A549 (cell line): ENCODE measurements at regions not wholly inside any gene's neighbourhood (a gene's known extent, or its start where the extent isn't known, plus 50 kb on each side); places are given as distances from the start of the nearest gene placed in this dataset.

Source experiments
- ATAC-seq, 2 experiments: fragments of 200-7000 bp in 1 of 2; fragments of >200 bp in 1 of 2; cut with Nextera tagmentation in 1 of 2; cut with Tn5 transposase in 1 of 2; 3 replicates each; pipeline versions ENCODE4 v1.8.0 to v1.9.1; 2018 to 2020; ENCODE audit warnings: mild to moderate bottlenecking in 1 of 2, moderate library complexity in 1 of 2
- CTCF ChIA-PET: fragments of 300-600 bp; sonication (Branson Sonifier 250); formaldehyde crosslinking; extraction: SDS; loops from one replicate; lab custom pipeline; 2021; ENCODE audit warnings: antibody characterized with exemption, inconsistent platforms; lab: Yijun Ruan, JAX
- POLR2A ChIA-PET: fragments of 350-600 bp; formaldehyde crosslinking; extraction: SDS; loops from one replicate; lab custom pipeline; 2021; ENCODE audit warnings: antibody characterized with exemption, inconsistent platforms; lab: Yijun Ruan, JAX
- DNase-seq, 2 experiments: peaks; one replicate each; pipeline versions ENCODE4 v3.0.0 to v3.0.0-alpha.2; 2011 to 2016; ENCODE audit warnings: low read depth in 1 of 2, low spot score in 1 of 2
- FAIRE-seq: peaks from 2 replicates; lab custom pipeline; 2011; peaks lifted over from hg19 to GRCh38; lab: Jason Lieb, UNC
- H3K27ac ChIP-seq, 2 experiments: fragments of >200 bp; sonication (Bioruptor Twin); formaldehyde crosslinking; 3 replicates each; pipeline ENCODE4 v1.5.1; 2016 to 2017
- H3K4me1 ChIP-seq: fragments of >200 bp; sonication (Bioruptor Twin); formaldehyde crosslinking; 3 replicates; pipeline ENCODE4 v1.6.1; 2016
- H3K4me2 ChIP-seq: fragments of >200 bp; sonication (Bioruptor Twin); formaldehyde crosslinking; 3 replicates; pipeline ENCODE4 v1.6.1; 2016
- H3K4me3 ChIP-seq: fragments of >200 bp; sonication (Bioruptor Twin); formaldehyde crosslinking; 3 replicates; pipeline ENCODE4 v1.5.1; 2016
- H3K9me3 ChIP-seq: fragments of >200 bp; sonication (Bioruptor Twin); formaldehyde crosslinking; 3 replicates; pipeline ENCODE4 v1.6.1; 2016
- BHLHE40 ChIP-seq: IDR thresholded peaks from 2 replicates; pipeline ENCODE4 v1.6.1; 2012; ENCODE audit warnings: low read depth, low read length, inconsistent platforms
- CBX2 ChIP-seq: fragments of 200-600 bp; sonication (generic); IDR thresholded peaks from 2 replicates; pipeline ENCODE4 v1.6.1; 2016; ENCODE audit warnings: low read depth, mild to moderate bottlenecking, borderline replicate concordance
- EHMT2 ChIP-seq: fragments of 200-600 bp; sonication (generic); IDR thresholded peaks from 2 replicates; pipeline ENCODE4 v1.6.1; 2016; ENCODE audit warnings: antibody characterized with exemption, low read depth, mild to moderate bottlenecking, moderate library complexity
- EP300 ChIP-seq, 2 experiments: fragments of >200 bp; sonication (Bioruptor Twin); formaldehyde crosslinking; IDR thresholded peaks; 2 replicates in 1 of 2; 3 replicates in 1 of 2; pipeline ENCODE4 v1.6.1; 2016 to 2017
- ESRRA ChIP-seq: fragments of 150-350 bp; IDR thresholded peaks from 2 replicates; pipeline ENCODE4 v1.6.1; 2014; ENCODE audit warnings: mild to moderate bottlenecking, low read length, borderline replicate concordance
- HES2 ChIP-seq: fragments of >200 bp; sonication (Bioruptor Twin); formaldehyde crosslinking; IDR thresholded peaks from 2 replicates; pipeline ENCODE4 v1.6.1; 2016
- HOXA7 ChIP-seq: fragments of 250-450 bp; sonication (Bioruptor Pico); IDR thresholded peaks from 2 replicates; pipeline ENCODE4 v1.5.0; 2020; ENCODE audit warnings: mild to moderate bottlenecking, moderate library complexity
- HOXB13 ChIP-seq: fragments of 250-450 bp; sonication (Bioruptor Pico); IDR thresholded peaks from 2 replicates; pipeline ENCODE4 v1.5.0; 2020; ENCODE audit warnings: low read depth, mild to moderate bottlenecking, moderate library complexity
- KDM1A ChIP-seq: fragments of 200-600 bp; sonication (generic); IDR thresholded peaks from 2 replicates; pipeline ENCODE4 v1.6.1; 2016; ENCODE audit warnings: low read depth, mild to moderate bottlenecking
- MAZ ChIP-seq: fragments of 150-350 bp; IDR thresholded peaks from 2 replicates; pipeline ENCODE4 v1.6.1; 2014; ENCODE audit warnings: antibody characterized with exemption, low read depth, low read length, borderline replicate concordance
- PHF8 ChIP-seq: fragments of 200-600 bp; sonication (generic); IDR thresholded peaks from 2 replicates; pipeline ENCODE4 v1.6.1; 2016; ENCODE audit warnings: low read depth, mild to moderate bottlenecking, antibody characterized with exemption, moderate library complexity, borderline replicate concordance
- POLR2A ChIP-seq: IDR thresholded peaks from 2 replicates; pipeline ENCODE4 v1.6.1; 2012; ENCODE audit warnings: mild to moderate bottlenecking, low read length
- RCOR1 ChIP-seq: fragments of 150-350 bp; IDR thresholded peaks from 2 replicates; pipeline ENCODE4 v1.6.1; 2014; ENCODE audit warnings: antibody characterized with exemption, low read length, low read depth
- REST ChIP-seq: fragments of 200-600 bp; sonication (generic); IDR thresholded peaks from 2 replicates; pipeline ENCODE4 v1.6.1; 2016; ENCODE audit warnings: antibody characterized with exemption, mild to moderate bottlenecking, moderate library complexity
- SMC3 ChIP-seq: fragments of >200 bp; sonication (Bioruptor Twin); formaldehyde crosslinking; IDR thresholded peaks from 3 replicates; pipeline ENCODE4 v1.6.1; 2018; ENCODE audit warnings: inconsistent platforms
- ZSCAN20 ChIP-seq: fragments of 250-450 bp; sonication (Bioruptor Pico); IDR thresholded peaks from 2 replicates; pipeline ENCODE4 v1.8.0; 2022; ENCODE audit warnings: mild to moderate bottlenecking, moderate library complexity
- WGBS: methylation state at CpG from one replicate; pipeline ENCODE4 v1.1.6; 2017; ENCODE audit errors: missing lambda C conversion rate; 5-methylcytosine and 5-hydroxymethylcytosine counted together
- TF ChIP-seq, protein P1 (sequence below): IDR thresholded peaks from 2 replicates; pipeline ENCODE4 v1.6.1; 2012
- TF ChIP-seq, protein P2 (sequence below): fragments of 250-450 bp; sonication (Bioruptor Pico); IDR thresholded peaks from 2 replicates; pipeline ENCODE4 v1.5.0; 2020; ENCODE audit warnings: low read depth, mild to moderate bottlenecking, moderate library complexity

GRCh38 chr6:164164876-164165275 is 750.4 kb downstream of the QKI start:
- no peak overlapping the region for H3K27ac ChIP-seq
- no peak overlapping the region for H3K4me2 ChIP-seq
- no peak for ATAC-seq
- WGBS, result 15% methylated on average over 3 of the region's 3 CpGs
- no peaks in the 10 kb centered on the region for H3K9me3 ChIP-seq
- no peaks in the 10 kb centered on the region for H3K4me1 ChIP-seq
- no peak for TF ChIP-seq EHMT2
- no peak for TF ChIP-seq CBX2
- TF ChIP-seq ZSCAN20 (CRISPR knock-in tag), result no peak
- no peak for TF ChIP-seq SMC3
- TF ChIP-seq, protein P1, sequence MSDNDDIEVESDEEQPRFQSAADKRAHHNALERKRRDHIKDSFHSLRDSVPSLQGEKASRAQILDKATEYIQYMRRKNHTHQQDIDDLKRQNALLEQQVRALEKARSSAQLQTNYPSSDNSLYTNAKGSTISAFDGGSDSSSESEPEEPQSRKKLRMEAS, result no peak
- no peak for TF ChIP-seq PHF8
- no peak for TF ChIP-seq POLR2A
- no peak for TF ChIP-seq MAZ
- TF ChIP-seq ESRRA, result no peak
- no peak for FAIRE-seq
- ChIA-PET CTCF (no interaction called here), POLR2A (no interaction called here)
- DNase-seq, result no peak
- no peak overlapping the region for H3K4me3 ChIP-seq

GRCh38 chr6:164163239-164163638 is 748.7 kb downstream of the QKI start:
- no peak for DNase-seq
- FAIRE-seq, result no peak
- H3K9me3 ChIP-seq, result no peaks in the 10 kb centered on the region
- POLR2A ChIA-PET, result no interaction called here
- no peak overlapping the region for H3K4me2 ChIP-seq
- WGBS, result 29% methylated on average over 3 of the region's 3 CpGs
- ATAC-seq, result no peak
- no peak overlapping the region for H3K4me3 ChIP-seq
- CTCF ChIA-PET, result no interaction called here
- no peak for TF ChIP-seq RCOR1
- TF ChIP-seq SMC3, result no peak
- no peak for TF ChIP-seq REST
- TF ChIP-seq, all 56 proteins: peak for 0
- H3K27ac ChIP-seq, result no peak overlapping the region
- H3K4me1 ChIP-seq, result no peaks in the 10 kb centered on the region

GRCh38 chr6:164159061-164159460 is 744.5 kb downstream of the QKI start:
- Histone ChIP-seq H3K4me2 (no peak overlapping the region), H3K4me3 (no peak overlapping the region), H3K27ac (no peak overlapping the region), H3K9me3 (no peaks in the 10 kb centered on the region), H3K4me1 (no peaks in the 10 kb centered on the region)
- ChIA-PET POLR2A (no interaction called here), CTCF (no interaction called here)
- ATAC-seq (no peak), FAIRE-seq (no peak), DNase-seq (no peak)
- WGBS, result 6% methylated on average over 2 of the region's 3 CpGs
- TF ChIP-seq KDM1A (no peak), HES2 (no peak), EP300 (IDR thresholded peaks at IDR 0.05) (no peak), HOXB13 (CRISPR knock-in tag) (no peak), HOXA7 (CRISPR knock-in tag) (no peak), EHMT2 (no peak), BHLHE40 (no peak), REST (no peak), ZSCAN20 (CRISPR knock-in tag) (no peak)
- TF ChIP-seq, protein P1, result no peak
- TF ChIP-seq, protein P2, sequence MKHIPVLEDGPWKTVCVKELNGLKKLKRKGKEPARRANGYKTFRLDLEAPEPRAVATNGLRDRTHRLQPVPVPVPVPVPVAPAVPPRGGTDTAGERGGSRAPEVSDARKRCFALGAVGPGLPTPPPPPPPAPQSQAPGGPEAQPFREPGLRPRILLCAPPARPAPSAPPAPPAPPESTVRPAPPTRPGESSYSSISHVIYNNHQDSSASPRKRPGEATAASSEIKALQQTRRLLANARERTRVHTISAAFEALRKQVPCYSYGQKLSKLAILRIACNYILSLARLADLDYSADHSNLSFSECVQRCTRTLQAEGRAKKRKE (CRISPR knock-in tag), result no peak
